OCI-LY1 (cell line): ENCODE measurements at regions not wholly inside any gene's neighbourhood (a gene's known extent, or its start where the extent isn't known, plus 50 kb on each side); places are given as distances from the start of the nearest gene placed in this dataset.

ENCODE experiments used
- H2AFZ ChIP-seq: fragments of 200-600 bp; sonication (generic), shearing (Covaris generic); 2 replicates; pipeline ENCODE4 v1.6.0; 2014; ENCODE audit warnings: antibody characterized with exemption, mild to moderate bottlenecking, low read length
- H3F3A ChIP-seq: fragments of 200-600 bp; sonication (generic), shearing (Covaris generic); 2 replicates; pipeline ENCODE4 v1.6.0; 2014; ENCODE audit warnings: mild to moderate bottlenecking, antibody characterized with exemption, low read length, moderate library complexity; ENCODE audit not compliant: insufficient read depth
- H3K27ac ChIP-seq: fragments of 200-600 bp; sonication (generic); 2 replicates; pipeline ENCODE4 v1.5.1; 2014; ENCODE audit warnings: low read length, mixed run types, mild to moderate bottlenecking, low read depth; ENCODE audit not compliant: poor library complexity, severe bottlenecking
- H3K27me3 ChIP-seq: fragments of 200-600 bp; sonication (generic); 2 replicates; pipeline ENCODE4 v1.6.0; 2014; ENCODE audit warnings: antibody characterized with exemption, mild to moderate bottlenecking, low read length, moderate library complexity; ENCODE audit not compliant: insufficient read depth
- H3K36me3 ChIP-seq: fragments of 200-600 bp; sonication (generic); 2 replicates; pipeline ENCODE4 v1.6.1; 2014; ENCODE audit warnings: mild to moderate bottlenecking, antibody characterized with exemption, low read length, moderate library complexity, mixed read lengths; ENCODE audit not compliant: insufficient read depth
- H3K4me1 ChIP-seq: fragments of 200-600 bp; sonication (generic); 2 replicates; pipeline ENCODE4 v1.5.1; 2014; ENCODE audit warnings: mild to moderate bottlenecking, low read length, moderate library complexity; ENCODE audit not compliant: insufficient read depth, severe bottlenecking
- H3K4me2 ChIP-seq: fragments of 200-600 bp; sonication (generic), shearing (Covaris generic); 2 replicates; pipeline ENCODE4 v1.6.1; 2014; ENCODE audit warnings: low read length
- H3K4me3 ChIP-seq: fragments of 200-600 bp; sonication (generic); 2 replicates; pipeline ENCODE4 v1.5.1; 2014; ENCODE audit warnings: low read length, low read depth, mild to moderate bottlenecking, mixed read lengths; ENCODE audit not compliant: poor library complexity, severe bottlenecking
- H3K79me2 ChIP-seq: fragments of 200-600 bp; shearing (Covaris generic); 2 replicates; pipeline ENCODE4 v1.6.1; 2016; ENCODE audit warnings: mixed run types, low read length, mixed read lengths; ENCODE audit not compliant: insufficient read depth
- H3K9ac ChIP-seq: fragments of 200-600 bp; sonication (generic), shearing (Covaris generic); 2 replicates; pipeline ENCODE4 v1.6.1; 2014; ENCODE audit warnings: mild to moderate bottlenecking, low read length, mixed read lengths
- H3K9me2 ChIP-seq: fragments of 200-600 bp; sonication (generic), shearing (Covaris generic); 2 replicates; pipeline ENCODE4 v1.6.1; 2014; ENCODE audit warnings: low read depth, mild to moderate bottlenecking, low read length, mixed read lengths
- H3K9me3 ChIP-seq: fragments of 200-600 bp; shearing (Covaris generic); 2 replicates; pipeline ENCODE4 v1.6.1; 2014; ENCODE audit warnings: low read length, mixed read lengths
- H4K20me1 ChIP-seq: fragments of 200-600 bp; sonication (generic), shearing (Covaris generic); 2 replicates; pipeline ENCODE4 v1.6.0; 2016; ENCODE audit warnings: mild to moderate bottlenecking, low read length; ENCODE audit not compliant: insufficient read depth
- EZH2 ChIP-seq: fragments of 200-600 bp; sonication (generic), shearing (Covaris generic); IDR thresholded peaks from 2 replicates; pipeline ENCODE4 v1.8.0; 2017; ENCODE audit warnings: borderline replicate concordance, mixed run types, mild to moderate bottlenecking, antibody characterized with exemption, low read length, moderate library complexity, mixed read lengths
- TF ChIP-seq, protein P1 (sequence below): fragments of 200-600 bp; sonication (generic), shearing (Covaris generic); IDR thresholded peaks from 2 replicates; pipeline ENCODE4 v1.5.1; 2017; ENCODE audit warnings: mild to moderate bottlenecking, antibody characterized with exemption, low read length, moderate library complexity, mixed read lengths

GRCh38 chr1:217139513-217139912 is 416.3 kb upstream of the ESRRG start:
- H3K9me2 ChIP-seq: no peaks in the 10 kb centered on the region
- no peaks in the 10 kb centered on the region for H3F3A ChIP-seq
- no peaks in the 10 kb centered on the region for H3K27me3 ChIP-seq
- no peaks in the 10 kb centered on the region for H3K9me3 ChIP-seq
- no peak overlapping the region for H3K9ac ChIP-seq
- TF ChIP-seq, protein P1, sequence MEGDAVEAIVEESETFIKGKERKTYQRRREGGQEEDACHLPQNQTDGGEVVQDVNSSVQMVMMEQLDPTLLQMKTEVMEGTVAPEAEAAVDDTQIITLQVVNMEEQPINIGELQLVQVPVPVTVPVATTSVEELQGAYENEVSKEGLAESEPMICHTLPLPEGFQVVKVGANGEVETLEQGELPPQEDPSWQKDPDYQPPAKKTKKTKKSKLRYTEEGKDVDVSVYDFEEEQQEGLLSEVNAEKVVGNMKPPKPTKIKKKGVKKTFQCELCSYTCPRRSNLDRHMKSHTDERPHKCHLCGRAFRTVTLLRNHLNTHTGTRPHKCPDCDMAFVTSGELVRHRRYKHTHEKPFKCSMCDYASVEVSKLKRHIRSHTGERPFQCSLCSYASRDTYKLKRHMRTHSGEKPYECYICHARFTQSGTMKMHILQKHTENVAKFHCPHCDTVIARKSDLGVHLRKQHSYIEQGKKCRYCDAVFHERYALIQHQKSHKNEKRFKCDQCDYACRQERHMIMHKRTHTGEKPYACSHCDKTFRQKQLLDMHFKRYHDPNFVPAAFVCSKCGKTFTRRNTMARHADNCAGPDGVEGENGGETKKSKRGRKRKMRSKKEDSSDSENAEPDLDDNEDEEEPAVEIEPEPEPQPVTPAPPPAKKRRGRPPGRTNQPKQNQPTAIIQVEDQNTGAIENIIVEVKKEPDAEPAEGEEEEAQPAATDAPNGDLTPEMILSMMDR: no peak
- TF ChIP-seq EZH2: no peak
- no peak overlapping the region for H3K27ac ChIP-seq
- H4K20me1 ChIP-seq: no peaks in the 10 kb centered on the region
- H3K4me1 ChIP-seq: no peaks in the 10 kb centered on the region
- H3K79me2 ChIP-seq: no peaks in the 10 kb centered on the region
- no peak overlapping the region for H3K4me3 ChIP-seq
- H2AFZ ChIP-seq: no peak overlapping the region
- H3K36me3 ChIP-seq: no peaks in the 10 kb centered on the region
- no peak overlapping the region for H3K4me2 ChIP-seq

DNA sequence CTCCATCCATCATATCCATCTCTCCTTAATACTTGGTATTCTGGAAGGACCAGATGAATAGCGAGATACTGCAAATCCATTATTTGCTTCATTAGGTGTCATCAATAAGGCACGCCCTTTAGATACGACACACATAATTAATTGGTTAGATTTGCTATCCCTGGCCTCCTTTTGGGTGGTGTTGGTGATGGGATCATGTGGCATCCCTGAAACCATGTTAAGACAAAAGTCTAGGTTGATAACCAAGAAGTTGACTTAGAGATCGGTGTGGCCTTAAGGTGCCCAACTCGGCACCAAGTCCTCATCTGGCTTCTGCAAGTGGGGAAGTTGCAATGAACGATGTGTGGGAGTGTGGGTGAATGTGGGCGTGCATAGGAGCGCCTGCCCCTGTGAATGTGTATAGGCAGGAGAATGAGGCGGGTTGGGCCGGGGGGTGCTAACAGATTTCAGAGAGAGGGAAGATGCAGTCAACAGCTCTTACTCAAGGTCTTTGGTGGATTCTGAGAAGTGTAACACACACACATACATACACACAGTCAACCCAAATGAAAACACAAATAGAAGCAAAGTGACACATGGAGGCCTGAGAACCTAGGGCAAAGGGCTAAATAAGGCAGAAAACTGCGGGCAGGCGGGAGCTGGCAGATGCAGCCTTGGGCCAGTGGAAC is 415.7 kb upstream of the ESRRG start:
- Histone ChIP-seq H3F3A (no peaks in the 10 kb centered on the region), H3K4me2 (no peak overlapping the region), H3K27ac (no peak overlapping the region), H3K27me3 (no peaks in the 10 kb centered on the region), H3K9me2 (no peaks in the 10 kb centered on the region), H2AFZ (no peak overlapping the region), H3K36me3 (no peaks in the 10 kb centered on the region), H3K9me3 (no peaks in the 10 kb centered on the region), H3K4me1 (no peaks in the 10 kb centered on the region), H4K20me1 (no peaks in the 10 kb centered on the region), H3K4me3 (no peak overlapping the region), H3K79me2 (no peaks in the 10 kb centered on the region), H3K9ac (no peak overlapping the region)
- TF ChIP-seq EZH2: no peak
- TF ChIP-seq, protein P1: no peak

GRCh38 chr1:217138173-217138765 is 415.0 kb upstream of the ESRRG start:
- H3K9me3 ChIP-seq: no peaks in the 10 kb centered on the region
- H3K27ac ChIP-seq: no peak overlapping the region
- H3K79me2 ChIP-seq: no peaks in the 10 kb centered on the region
- no peaks in the 10 kb centered on the region for H3K36me3 ChIP-seq
- no peak overlapping the region for H3K4me3 ChIP-seq
- H3K9ac ChIP-seq: no peak overlapping the region
- H3K9me2 ChIP-seq: no peaks in the 10 kb centered on the region
- TF ChIP-seq, protein P1: no peak
- TF ChIP-seq EZH2: no peak
- no peaks in the 10 kb centered on the region for H3F3A ChIP-seq
- no peaks in the 10 kb centered on the region for H4K20me1 ChIP-seq
- no peaks in the 10 kb centered on the region for H3K27me3 ChIP-seq
- H3K4me1 ChIP-seq: no peaks in the 10 kb centered on the region
- H2AFZ ChIP-seq: no peak overlapping the region
- H3K4me2 ChIP-seq: no peak overlapping the region
